ENCODE measurements at regions not wholly inside any gene's neighbourhood (a gene's known extent, or its start where the extent isn't known, plus 50 kb on each side); places are given as distances from the start of the nearest gene placed in this dataset.

DNA sequence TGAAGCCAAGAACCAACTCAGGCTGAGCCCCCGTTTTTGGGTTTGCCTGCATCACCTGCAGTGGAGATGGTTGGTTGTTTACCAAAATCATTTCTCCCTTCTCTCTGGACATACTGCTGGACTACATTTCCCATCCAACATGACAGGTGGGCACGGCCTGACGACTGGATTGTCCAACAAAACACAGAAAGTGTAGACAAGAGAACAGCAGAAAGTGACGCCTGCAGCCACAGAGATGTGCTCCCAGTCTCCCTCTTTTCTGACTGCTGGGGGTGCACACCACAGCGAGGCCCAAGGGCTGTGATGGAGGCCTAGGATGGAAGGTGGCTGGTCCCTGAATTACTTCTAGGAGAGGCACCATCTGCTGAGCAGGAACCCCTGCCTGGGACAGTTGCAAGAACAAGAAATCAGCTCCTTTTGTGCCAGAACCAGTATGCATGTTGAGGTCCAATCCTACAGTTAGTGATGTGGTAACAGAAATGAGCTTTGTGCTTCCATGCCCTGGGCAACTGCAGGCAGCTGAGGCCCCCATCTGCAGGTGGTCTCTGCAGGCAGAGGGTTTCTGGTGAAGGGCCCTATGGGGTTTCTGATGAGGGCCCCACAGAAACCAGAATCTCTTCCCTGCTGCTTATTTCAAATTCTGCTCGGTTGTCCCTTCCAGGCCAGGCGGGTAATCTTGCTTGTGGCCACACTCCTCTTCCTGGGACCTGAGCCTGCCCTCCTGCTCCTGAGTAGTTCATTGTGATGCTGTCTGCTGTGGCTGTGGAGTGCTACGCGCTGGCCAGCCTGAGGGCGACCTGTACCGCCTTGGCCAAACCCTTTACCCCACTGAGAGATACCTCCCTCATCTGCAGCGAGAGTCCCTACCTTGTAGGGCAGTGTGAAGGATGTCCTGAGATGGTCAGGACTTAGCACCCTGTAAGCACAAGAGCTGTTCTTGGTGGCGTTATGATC lies 168.3 kb downstream of the ASB1 start:
- TF ChIP-seq YY1 (IDR thresholded peaks at IDR 0.05; ENCODE audit: low read depth) (no peak), CEBPB (IDR thresholded peaks at IDR 0.05) (no peak), EP300 (IDR thresholded peaks at IDR 0.05; ENCODE audit: borderline replicate concordance) (no peak), RAD21 (IDR thresholded peaks at IDR 0.05; ENCODE audit: low read depth) (no peak), TEAD4 (IDR thresholded peaks at IDR 0.05) (no peak), TAF1 (IDR thresholded peaks at IDR 0.05; ENCODE audit: low read depth) (no peak), CREB1 (IDR thresholded peaks at IDR 0.05; ENCODE audit: low read depth) (no peak), ZBTB7A (IDR thresholded peaks at IDR 0.05; ENCODE audit: low read depth) (no peak), TCF12 (IDR thresholded peaks at IDR 0.05; ENCODE audit: low read depth) (no peak), EGR1 (IDR thresholded peaks at IDR 0.05) (no peak), FOXM1 (IDR thresholded peaks at IDR 0.05; ENCODE audit: borderline replicate concordance, low read depth) (no peak)
- TF ChIP-seq, protein P1, sequence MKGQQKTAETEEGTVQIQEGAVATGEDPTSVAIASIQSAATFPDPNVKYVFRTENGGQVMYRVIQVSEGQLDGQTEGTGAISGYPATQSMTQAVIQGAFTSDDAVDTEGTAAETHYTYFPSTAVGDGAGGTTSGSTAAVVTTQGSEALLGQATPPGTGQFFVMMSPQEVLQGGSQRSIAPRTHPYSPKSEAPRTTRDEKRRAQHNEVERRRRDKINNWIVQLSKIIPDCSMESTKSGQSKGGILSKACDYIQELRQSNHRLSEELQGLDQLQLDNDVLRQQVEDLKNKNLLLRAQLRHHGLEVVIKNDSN (IDR thresholded peaks at IDR 0.05): no peak
- TF ChIP-seq, protein P2, sequence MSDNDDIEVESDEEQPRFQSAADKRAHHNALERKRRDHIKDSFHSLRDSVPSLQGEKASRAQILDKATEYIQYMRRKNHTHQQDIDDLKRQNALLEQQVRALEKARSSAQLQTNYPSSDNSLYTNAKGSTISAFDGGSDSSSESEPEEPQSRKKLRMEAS (IDR thresholded peaks at IDR 0.05): no peak
- TF ChIP-seq, protein P3, sequence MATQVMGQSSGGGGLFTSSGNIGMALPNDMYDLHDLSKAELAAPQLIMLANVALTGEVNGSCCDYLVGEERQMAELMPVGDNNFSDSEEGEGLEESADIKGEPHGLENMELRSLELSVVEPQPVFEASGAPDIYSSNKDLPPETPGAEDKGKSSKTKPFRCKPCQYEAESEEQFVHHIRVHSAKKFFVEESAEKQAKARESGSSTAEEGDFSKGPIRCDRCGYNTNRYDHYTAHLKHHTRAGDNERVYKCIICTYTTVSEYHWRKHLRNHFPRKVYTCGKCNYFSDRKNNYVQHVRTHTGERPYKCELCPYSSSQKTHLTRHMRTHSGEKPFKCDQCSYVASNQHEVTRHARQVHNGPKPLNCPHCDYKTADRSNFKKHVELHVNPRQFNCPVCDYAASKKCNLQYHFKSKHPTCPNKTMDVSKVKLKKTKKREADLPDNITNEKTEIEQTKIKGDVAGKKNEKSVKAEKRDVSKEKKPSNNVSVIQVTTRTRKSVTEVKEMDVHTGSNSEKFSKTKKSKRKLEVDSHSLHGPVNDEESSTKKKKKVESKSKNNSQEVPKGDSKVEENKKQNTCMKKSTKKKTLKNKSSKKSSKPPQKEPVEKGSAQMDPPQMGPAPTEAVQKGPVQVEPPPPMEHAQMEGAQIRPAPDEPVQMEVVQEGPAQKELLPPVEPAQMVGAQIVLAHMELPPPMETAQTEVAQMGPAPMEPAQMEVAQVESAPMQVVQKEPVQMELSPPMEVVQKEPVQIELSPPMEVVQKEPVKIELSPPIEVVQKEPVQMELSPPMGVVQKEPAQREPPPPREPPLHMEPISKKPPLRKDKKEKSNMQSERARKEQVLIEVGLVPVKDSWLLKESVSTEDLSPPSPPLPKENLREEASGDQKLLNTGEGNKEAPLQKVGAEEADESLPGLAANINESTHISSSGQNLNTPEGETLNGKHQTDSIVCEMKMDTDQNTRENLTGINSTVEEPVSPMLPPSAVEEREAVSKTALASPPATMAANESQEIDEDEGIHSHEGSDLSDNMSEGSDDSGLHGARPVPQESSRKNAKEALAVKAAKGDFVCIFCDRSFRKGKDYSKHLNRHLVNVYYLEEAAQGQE (IDR thresholded peaks at IDR 0.05; ENCODE audit: low read depth): no peak

Data from Ishikawa (cell line).